MCF 10A (cell line): ENCODE measurements at regions not wholly inside any gene's neighbourhood (a gene's known extent, or its start where the extent isn't known, plus 50 kb on each side); places are given as distances from the start of the nearest gene placed in this dataset.

ENCODE experiments used
- BruUV-seq: library from RNA; stranded (reverse); fragments of 400-500 nt; replicated peaks from 2 replicates; lab custom pipeline; 2021; lab: Mats Ljungman, UMichigan
- CTCF ChIA-PET: fragments of 300-600 bp; sonication (Branson Sonifier 250); formaldehyde crosslinking; extraction: SDS; loops from one replicate; lab custom pipeline; 2021; ENCODE audit warnings: antibody characterized with exemption, inconsistent platforms; lab: Yijun Ruan, JAX
- POLR2A ChIA-PET: fragments of 300-600, 350-650 bp; sonication (Branson Sonifier 250); formaldehyde crosslinking; extraction: SDS; loops from one replicate; lab custom pipeline; 2020; ENCODE audit warnings: antibody characterized with exemption, inconsistent platforms; lab: Yijun Ruan, JAX
- DNase-seq: peaks from one replicate; pipeline ENCODE4 v3.0.0-alpha.2; 2018; ENCODE audit not compliant: unreplicated experiment
- H3K27ac Mint-ChIP-seq: one replicate; pipeline ENCODE4 v1.8.0; 2022; ENCODE audit warnings: mild to moderate bottlenecking, low read depth, mixed read lengths; ENCODE audit not compliant: unreplicated experiment
- H3K27me3 Mint-ChIP-seq: one replicate; pipeline ENCODE4 v1.8.0; 2022; ENCODE audit warnings: mixed read lengths; ENCODE audit not compliant: insufficient read depth, unreplicated experiment
- H3K36me3 Mint-ChIP-seq: one replicate; pipeline ENCODE4 v1.8.0; 2022; ENCODE audit warnings: mild to moderate bottlenecking, moderate library complexity, mixed read lengths; ENCODE audit not compliant: insufficient read depth, unreplicated experiment
- H3K4me1 Mint-ChIP-seq: one replicate; pipeline ENCODE4 v1.8.0; 2022; ENCODE audit warnings: mixed read lengths; ENCODE audit not compliant: insufficient read depth, unreplicated experiment
- H3K4me3 Mint-ChIP-seq: one replicate; pipeline ENCODE4 v1.8.0; 2022; ENCODE audit warnings: mild to moderate bottlenecking, moderate library complexity, mixed read lengths; ENCODE audit not compliant: unreplicated experiment
- H3K9me3 Mint-ChIP-seq: one replicate; pipeline ENCODE4 v1.8.0; 2022; ENCODE audit warnings: mixed read lengths; ENCODE audit not compliant: unreplicated experiment
- intact Hi-C: fragments of 100-400 bp; cut with micrococcal nuclease; formaldehyde crosslinking; loops from 2 replicates; pipeline ENCODE4 v1.14.1; 2022
- TF ChIP-seq, protein P1 (sequence below): fragments of 200-600 bp; IDR thresholded peaks from one replicate; pipeline ENCODE4 v1.8.0; 2022; ENCODE audit warnings: antibody characterized with exemption, mild to moderate bottlenecking; ENCODE audit not compliant: unreplicated experiment

DNA sequence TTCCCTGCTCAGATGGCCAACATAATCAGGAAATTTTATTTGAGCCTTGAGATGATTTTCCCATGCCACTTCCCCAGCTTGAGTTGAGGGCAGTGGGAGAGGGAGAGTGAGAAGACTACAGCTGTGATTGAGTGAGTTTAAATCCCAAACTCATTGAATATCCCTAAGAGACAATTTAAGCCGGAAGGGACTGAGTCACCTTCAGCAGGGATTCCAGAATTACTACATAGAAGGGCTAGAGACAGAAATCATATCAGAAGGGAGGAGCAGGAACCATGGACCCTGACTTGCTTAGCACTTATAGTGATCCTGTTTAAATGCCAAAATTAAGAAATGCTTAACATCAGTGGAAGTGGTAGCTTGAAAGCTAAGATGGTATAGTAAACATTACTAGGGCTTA, 312.2 kb upstream of the SLCO3A1 start:
- peak; percentile 17 for DNase-seq
- intact Hi-C loops, result no loop called here
- POLR2A ChIA-PET, result no interaction called here

DNA sequence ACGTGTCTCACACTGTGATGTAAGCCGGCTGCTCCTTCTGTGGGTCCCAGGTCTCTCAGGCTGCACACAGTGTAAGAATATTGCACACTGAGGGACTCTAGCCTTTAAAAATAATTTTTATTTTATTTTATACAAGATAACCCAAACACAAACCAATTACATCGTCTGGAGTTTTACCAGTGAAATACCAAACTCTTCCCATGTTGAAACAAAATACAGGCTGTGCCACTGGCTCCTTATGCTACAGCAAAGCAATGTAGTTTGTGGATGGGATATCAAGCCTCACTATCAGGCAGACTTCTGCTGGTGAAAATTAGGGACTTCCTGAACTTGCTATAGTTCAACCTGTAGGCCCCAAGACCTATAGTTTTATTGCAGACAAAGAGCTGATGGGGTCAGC, 311.3 kb upstream of the SLCO3A1 start:
- DNase-seq, result no peak
- Mint-ChIP-seq H3K4me3 (no peak overlapping the region), H3K27me3 (no peaks in the 10 kb centered on the region), H3K36me3 (no peaks in the 10 kb centered on the region), H3K9me3 (no peaks in the 10 kb centered on the region), H3K27ac (no peak overlapping the region), H3K4me1 (no peaks in the 10 kb centered on the region)
- ChIA-PET CTCF (no interaction called here), POLR2A (no interaction called here)
- no TSS peak for BruUV-seq
- intact Hi-C loops, result no loop called here
- TF ChIP-seq, protein P1, sequence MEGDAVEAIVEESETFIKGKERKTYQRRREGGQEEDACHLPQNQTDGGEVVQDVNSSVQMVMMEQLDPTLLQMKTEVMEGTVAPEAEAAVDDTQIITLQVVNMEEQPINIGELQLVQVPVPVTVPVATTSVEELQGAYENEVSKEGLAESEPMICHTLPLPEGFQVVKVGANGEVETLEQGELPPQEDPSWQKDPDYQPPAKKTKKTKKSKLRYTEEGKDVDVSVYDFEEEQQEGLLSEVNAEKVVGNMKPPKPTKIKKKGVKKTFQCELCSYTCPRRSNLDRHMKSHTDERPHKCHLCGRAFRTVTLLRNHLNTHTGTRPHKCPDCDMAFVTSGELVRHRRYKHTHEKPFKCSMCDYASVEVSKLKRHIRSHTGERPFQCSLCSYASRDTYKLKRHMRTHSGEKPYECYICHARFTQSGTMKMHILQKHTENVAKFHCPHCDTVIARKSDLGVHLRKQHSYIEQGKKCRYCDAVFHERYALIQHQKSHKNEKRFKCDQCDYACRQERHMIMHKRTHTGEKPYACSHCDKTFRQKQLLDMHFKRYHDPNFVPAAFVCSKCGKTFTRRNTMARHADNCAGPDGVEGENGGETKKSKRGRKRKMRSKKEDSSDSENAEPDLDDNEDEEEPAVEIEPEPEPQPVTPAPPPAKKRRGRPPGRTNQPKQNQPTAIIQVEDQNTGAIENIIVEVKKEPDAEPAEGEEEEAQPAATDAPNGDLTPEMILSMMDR, result no peak

More for the DNA sequence above, 312.2 kb upstream of the SLCO3A1 start:
- TF ChIP-seq, protein P1, result no peak
- Mint-ChIP-seq H3K27ac (no peak overlapping the region), H3K27me3 (no peaks in the 10 kb centered on the region), H3K36me3 (no peaks in the 10 kb centered on the region), H3K9me3 (no peaks in the 10 kb centered on the region), H3K4me3 (no peak overlapping the region), H3K4me1 (peaks cover 6% of the 10 kb centered on the region)
- BruUV-seq, result no TSS peak
- CTCF ChIA-PET, result no interaction called here

DNA sequence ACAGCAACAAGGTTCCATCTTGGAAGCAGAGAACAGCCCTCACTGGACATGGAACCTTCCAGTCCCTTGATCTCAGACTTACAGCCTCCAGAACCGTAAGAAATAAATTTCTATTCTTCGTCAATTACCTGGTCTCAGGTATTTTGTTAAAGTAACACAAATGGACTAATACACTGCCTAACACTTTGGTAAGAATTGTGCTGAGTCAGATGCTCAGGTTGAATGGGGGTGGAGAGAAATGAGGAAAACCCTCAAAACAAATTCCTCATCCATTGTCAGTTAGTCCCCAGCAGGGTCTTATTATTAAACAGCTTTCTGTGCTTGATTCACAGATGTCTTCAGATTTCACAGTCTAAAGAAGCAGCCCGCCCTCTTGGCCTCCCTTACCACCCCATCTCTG, 306.2 kb upstream of the SLCO3A1 start:
- ChIA-PET CTCF (no interaction called here), POLR2A (interaction anchor here (0.9 kb wide), 1 partner anchor 68 kb away, joined by 3 read pairs; no protein-coding TSS in a partner anchor)
- no TSS peak for BruUV-seq
- TF ChIP-seq, protein P1, result no peak
- intact Hi-C loops, result no loop called here
- Mint-ChIP-seq H3K27ac (no peak overlapping the region), H3K27me3 (no peaks in the 10 kb centered on the region), H3K4me3 (no peak overlapping the region), H3K36me3 (no peaks in the 10 kb centered on the region), H3K4me1 (no peaks in the 10 kb centered on the region), H3K9me3 (no peaks in the 10 kb centered on the region)
- no peak for DNase-seq

GRCh38 chr15:91548549-91548948, 305.0 kb upstream of the SLCO3A1 start:
- POLR2A ChIA-PET, result no interaction called here
- Mint-ChIP-seq H3K27me3 (no peaks in the 10 kb centered on the region), H3K4me3 (no peak overlapping the region), H3K4me1 (no peaks in the 10 kb centered on the region), H3K9me3 (no peaks in the 10 kb centered on the region), H3K36me3 (no peaks in the 10 kb centered on the region), H3K27ac (no peak overlapping the region)
- intact Hi-C loops, result no loop called here
- CTCF ChIA-PET, result interaction anchor here (1.0 kb wide), 1 partner anchor 13 kb away, joined by 3 read pairs; no protein-coding TSS in a partner anchor
- TF ChIP-seq, protein P1, result no peak
- DNase-seq, result no peak
- BruUV-seq, result no TSS peak
